ENCODE measurements at regions not wholly inside any gene's neighbourhood (a gene's known extent, or its start where the extent isn't known, plus 50 kb on each side); places are given as distances from the start of the nearest gene placed in this dataset.

DNA sequence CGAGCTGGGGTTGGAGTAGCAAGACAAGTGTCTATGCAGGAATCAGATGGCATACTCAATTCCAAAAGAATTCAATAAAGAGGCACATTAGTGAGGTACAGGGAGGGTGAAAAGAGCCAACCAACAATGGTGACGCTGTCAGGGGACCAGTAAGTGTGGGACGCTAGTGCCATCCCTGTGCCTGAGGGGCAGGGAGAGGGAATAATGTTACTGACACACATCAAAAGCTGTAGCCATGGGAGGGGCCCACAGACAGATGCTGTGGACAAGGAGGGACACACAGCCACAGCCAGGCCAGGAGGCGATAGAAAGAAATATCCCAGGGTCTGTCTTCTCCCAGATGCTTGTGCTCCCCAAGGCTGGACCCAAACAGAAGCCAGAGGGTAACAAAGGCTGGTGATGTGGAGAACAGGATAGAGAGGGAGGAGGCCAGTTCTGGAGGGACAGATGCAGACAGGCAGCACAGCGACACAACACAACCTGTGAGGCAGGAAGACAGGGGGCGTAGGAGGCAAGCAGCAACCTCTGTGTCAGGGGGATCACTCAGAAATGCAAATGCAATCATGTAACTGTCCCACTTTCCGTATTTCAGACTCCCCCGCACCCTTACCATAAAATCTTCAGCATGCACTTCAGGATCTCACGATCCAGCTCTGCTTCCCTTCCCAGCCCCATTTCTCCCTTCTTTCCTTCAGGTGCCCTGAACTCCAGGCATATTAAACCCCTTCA lies 240.5 kb upstream of the FZD8 start:
- no peaks in the 10 kb centered on the region for H3K36me3 ChIP-seq (ENCODE audit: control insufficient read depth, insufficient read depth, low read length)
- no peak overlapping the region for H3K4me3 ChIP-seq (ENCODE audit: low read length)
- TF ChIP-seq, protein P1, sequence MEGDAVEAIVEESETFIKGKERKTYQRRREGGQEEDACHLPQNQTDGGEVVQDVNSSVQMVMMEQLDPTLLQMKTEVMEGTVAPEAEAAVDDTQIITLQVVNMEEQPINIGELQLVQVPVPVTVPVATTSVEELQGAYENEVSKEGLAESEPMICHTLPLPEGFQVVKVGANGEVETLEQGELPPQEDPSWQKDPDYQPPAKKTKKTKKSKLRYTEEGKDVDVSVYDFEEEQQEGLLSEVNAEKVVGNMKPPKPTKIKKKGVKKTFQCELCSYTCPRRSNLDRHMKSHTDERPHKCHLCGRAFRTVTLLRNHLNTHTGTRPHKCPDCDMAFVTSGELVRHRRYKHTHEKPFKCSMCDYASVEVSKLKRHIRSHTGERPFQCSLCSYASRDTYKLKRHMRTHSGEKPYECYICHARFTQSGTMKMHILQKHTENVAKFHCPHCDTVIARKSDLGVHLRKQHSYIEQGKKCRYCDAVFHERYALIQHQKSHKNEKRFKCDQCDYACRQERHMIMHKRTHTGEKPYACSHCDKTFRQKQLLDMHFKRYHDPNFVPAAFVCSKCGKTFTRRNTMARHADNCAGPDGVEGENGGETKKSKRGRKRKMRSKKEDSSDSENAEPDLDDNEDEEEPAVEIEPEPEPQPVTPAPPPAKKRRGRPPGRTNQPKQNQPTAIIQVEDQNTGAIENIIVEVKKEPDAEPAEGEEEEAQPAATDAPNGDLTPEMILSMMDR (IDR thresholded peaks at IDR 0.05) = no peak
- WGBS (ENCODE audit: insufficient coverage) = 85% methylated on average over 9 of the region's 9 CpGs
- no peaks in the 10 kb centered on the region for H3K4me1 ChIP-seq (ENCODE audit: control insufficient read depth, insufficient read depth, low read length)
- H3K27me3 Mint-ChIP-seq (ENCODE audit: low read depth in 2 of 2) = no peaks in the 10 kb centered on the region
- H3K36me3 Mint-ChIP-seq = no peaks in the 10 kb centered on the region
- H3K27me3 ChIP-seq (ENCODE audit: control insufficient read depth, insufficient read depth, low read length) = no peaks in the 10 kb centered on the region
- no peaks in the 10 kb centered on the region for H3K9me3 ChIP-seq (ENCODE audit: control insufficient read depth, insufficient read depth, low read length)
- H3K27ac Mint-ChIP-seq = no peak overlapping the region
- H3K4me1 Mint-ChIP-seq = no peaks in the 10 kb centered on the region
- no peak overlapping the region for H3K27ac ChIP-seq (ENCODE audit: low read length)
- ATAC-seq (no peak), DNase-seq (no peak)
- H3K9me3 Mint-ChIP-seq = peaks cover 0 to 3% of the 10 kb centered on the region in 2 donors
- intact Hi-C loops (cut with micrococcal nuclease) = no loop called here
- no peak overlapping the region for H3K4me3 Mint-ChIP-seq

DNA sequence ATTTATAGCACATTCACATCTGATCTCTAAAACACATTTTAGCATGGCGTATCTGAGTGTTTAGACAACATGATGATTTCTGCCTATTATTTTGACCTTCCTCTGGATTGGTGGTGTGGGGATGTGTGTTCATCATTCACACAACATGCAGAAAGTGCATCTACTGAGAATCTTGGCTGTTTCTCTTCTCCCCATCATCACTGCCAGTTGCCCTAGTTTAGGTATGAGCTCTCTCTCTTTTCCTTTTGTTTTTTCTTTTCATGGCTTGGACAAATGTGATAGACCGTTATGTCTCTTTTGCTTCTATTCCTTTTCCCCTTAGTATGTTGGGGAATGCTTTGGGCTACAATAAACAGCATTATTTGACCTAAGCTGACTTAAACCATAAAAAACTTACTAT lies 239.2 kb upstream of the FZD8 start:
- Mint-ChIP-seq H3K4me3 (no peak overlapping the region), H3K27ac (no peak overlapping the region), H3K27me3 (ENCODE audit: low read depth in 2 of 2) (no peaks in the 10 kb centered on the region), H3K36me3 (no peaks in the 10 kb centered on the region), H3K9me3 (peaks cover 0 to 3% of the 10 kb centered on the region in 2 donors), H3K4me1 (no peaks in the 10 kb centered on the region)
- WGBS (ENCODE audit: insufficient coverage) = no CpG with 5 or more reads among the region's 2 CpGs
- Histone ChIP-seq H3K9me3 (ENCODE audit: control insufficient read depth, insufficient read depth, low read length) (no peaks in the 10 kb centered on the region), H3K27ac (ENCODE audit: low read length) (no peak overlapping the region), H3K4me1 (ENCODE audit: control insufficient read depth, insufficient read depth, low read length) (no peaks in the 10 kb centered on the region), H3K4me3 (ENCODE audit: low read length) (no peak overlapping the region), H3K36me3 (ENCODE audit: control insufficient read depth, insufficient read depth, low read length) (no peaks in the 10 kb centered on the region), H3K27me3 (ENCODE audit: control insufficient read depth, insufficient read depth, low read length) (no peaks in the 10 kb centered on the region)
- TF ChIP-seq, protein P1 (IDR thresholded peaks at IDR 0.05) = no peak
- intact Hi-C loops (cut with micrococcal nuclease) = no loop called here
- DNase-seq (no peak), ATAC-seq (no peak)

DNA sequence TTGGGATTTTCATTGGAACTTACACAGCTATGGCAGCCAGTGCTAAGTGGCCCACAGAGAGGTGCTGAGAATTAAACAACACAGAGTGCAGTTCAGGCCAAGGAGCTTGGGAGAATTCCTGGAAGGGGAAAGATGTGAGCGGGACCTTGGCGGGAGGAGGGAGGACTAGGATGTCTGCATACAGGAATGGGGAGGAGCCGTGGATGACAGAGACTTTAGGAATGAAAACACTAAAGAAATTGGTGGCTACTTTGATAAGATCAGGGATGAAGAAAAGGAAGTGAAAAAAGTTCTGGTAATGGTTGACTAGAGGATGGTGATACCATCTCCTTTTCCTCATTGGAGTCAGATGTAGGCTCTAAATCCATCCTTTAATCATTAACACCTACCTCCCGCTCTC lies 234.2 kb upstream of the FZD8 start:
- no peaks in the 10 kb centered on the region for H3K4me1 Mint-ChIP-seq
- Histone ChIP-seq H3K36me3 (ENCODE audit: control insufficient read depth, insufficient read depth, low read length) (no peaks in the 10 kb centered on the region), H3K9me3 (ENCODE audit: control insufficient read depth, insufficient read depth, low read length) (no peaks in the 10 kb centered on the region), H3K4me3 (ENCODE audit: low read length) (no peak overlapping the region), H3K4me1 (ENCODE audit: control insufficient read depth, insufficient read depth, low read length) (no peaks in the 10 kb centered on the region), H3K27ac (ENCODE audit: low read length) (no peak overlapping the region), H3K27me3 (ENCODE audit: control insufficient read depth, insufficient read depth, low read length) (no peaks in the 10 kb centered on the region)
- TF ChIP-seq, protein P1 (IDR thresholded peaks at IDR 0.05) = no peak
- ATAC-seq (no peak), DNase-seq (no peak)
- 93% methylated on average over 4 of the region's 4 CpGs for WGBS (ENCODE audit: insufficient coverage)
- no peaks in the 10 kb centered on the region for H3K36me3 Mint-ChIP-seq
- intact Hi-C loops (cut with micrococcal nuclease) = no loop called here
- H3K4me3 Mint-ChIP-seq = no peak overlapping the region
- no peaks in the 10 kb centered on the region for H3K9me3 Mint-ChIP-seq
- no peak overlapping the region for H3K27ac Mint-ChIP-seq
- no peaks in the 10 kb centered on the region for H3K27me3 Mint-ChIP-seq (ENCODE audit: low read depth in 2 of 2)

Data from natural killer cell (primary cell).